Loucy (cell line): ENCODE measurements at regions not wholly inside any gene's neighbourhood (a gene's known extent, or its start where the extent isn't known, plus 50 kb on each side); places are given as distances from the start of the nearest gene placed in this dataset.

Experiments used
- CTCF ChIP-seq: fragments of 200-600 bp; sonication (generic); conservative IDR thresholded peaks from 2 replicates; pipeline ENCODE4 v1.5.1; 2014; ENCODE audit warnings: mild to moderate bottlenecking, antibody characterized with exemption, low read length
- EZH2phosphoT487 ChIP-seq: fragments of 200-600 bp; IDR thresholded peaks from 2 replicates; pipeline ENCODE4 v1.6.1; 2018; ENCODE audit warnings: antibody characterized with exemption, mild to moderate bottlenecking, moderate library complexity, borderline replicate concordance

DNA sequence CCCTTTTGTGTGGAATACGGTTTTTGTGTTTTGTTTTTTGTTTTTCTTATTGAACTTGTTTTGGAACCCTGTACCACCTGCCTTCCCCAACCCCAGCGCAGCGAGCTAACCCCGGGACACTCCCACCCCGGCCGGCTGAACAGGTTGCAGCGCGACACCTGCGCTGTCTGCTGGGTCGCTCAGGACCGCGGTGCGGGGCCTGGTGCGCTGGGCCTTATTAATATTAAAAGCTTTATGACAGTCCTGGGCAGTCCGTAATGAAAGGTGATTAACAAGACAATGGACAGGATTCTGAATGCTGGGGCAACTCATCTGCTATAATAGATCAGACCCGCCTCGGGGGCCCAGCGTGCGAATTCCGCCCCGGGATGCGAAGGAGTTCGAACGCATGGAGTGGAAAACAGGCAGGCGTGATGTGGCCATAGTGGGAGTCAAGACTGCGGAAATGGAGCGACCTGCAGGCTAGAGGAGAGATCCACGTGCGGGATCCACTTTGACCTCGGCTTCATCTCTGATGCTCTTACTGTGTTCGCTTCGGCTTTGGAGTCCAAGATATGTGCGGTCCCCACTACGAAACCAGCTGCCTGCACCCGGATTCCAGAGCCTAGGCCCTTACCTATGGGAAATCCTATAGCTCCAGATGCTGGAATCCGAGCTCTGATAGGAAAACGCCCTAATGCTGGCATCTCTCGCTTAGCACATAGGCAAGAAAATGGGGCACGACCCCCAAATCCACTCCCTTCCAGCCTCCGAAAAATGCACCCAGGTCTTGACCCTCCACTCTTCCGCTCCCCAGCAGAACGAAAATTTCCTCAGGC lies 69.0 kb upstream of the TMEM33 start:
- TF ChIP-seq CTCF (no peak), EZH2phosphoT487 (no peak)
